Panc1 (cell line): ENCODE measurements at regions not wholly inside any gene's neighbourhood (a gene's known extent, or its start where the extent isn't known, plus 50 kb on each side); places are given as distances from the start of the nearest gene placed in this dataset.

Source experiments
- ATAC-seq: fragments of 200-7000 bp; cut with Tn5 transposase; 2 replicates; pipeline ENCODE4 v1.9.1; 2020; ENCODE audit warnings: mild to moderate bottlenecking, moderate library complexity
- BruUV-seq: library from RNA; stranded (reverse); fragments of 400-500 nt; replicated peaks from 2 replicates; lab custom pipeline; 2021; lab: Mats Ljungman, UMichigan
- CTCF ChIA-PET: fragments of 300-600 bp; sonication (Branson Sonifier 250); formaldehyde crosslinking; loops from one replicate; lab custom pipeline; 2022; ENCODE audit warnings: antibody characterized with exemption; lab: Charles Lee
- POLR2A ChIA-PET: fragments of 300-600 bp; sonication (Branson Sonifier 250); formaldehyde crosslinking; loops from one replicate; lab custom pipeline; 2022; ENCODE audit warnings: antibody characterized with exemption; lab: Charles Lee
- DNase-seq: peaks from one replicate; pipeline ENCODE4 v3.0.0-alpha.2; 2010; ENCODE audit warnings: low read depth, low spot score
- H3K27ac ChIP-seq: 2 replicates; pipeline ENCODE4 v1.5.1; 2011; ENCODE audit warnings: mild to moderate bottlenecking, low read length, inconsistent platforms
- H3K27me3 ChIP-seq: fragments of 200-500 bp; sonication (Bioruptor generic); 2 replicates; pipeline ENCODE4 v1.6.0; 2014; ENCODE audit warnings: low read length, inconsistent platforms; ENCODE audit not compliant: control insufficient read depth, insufficient read depth
- H3K36me3 ChIP-seq: fragments of 200-500 bp; sonication (Bioruptor generic); 2 replicates; pipeline ENCODE4 v1.5.1; 2014; ENCODE audit warnings: inconsistent platforms, mild to moderate bottlenecking, low read length, moderate library complexity; ENCODE audit not compliant: control insufficient read depth, insufficient read depth
- H3K4me1 ChIP-seq: 2 replicates; pipeline ENCODE4 v1.5.1; 2011; ENCODE audit warnings: inconsistent platforms, mild to moderate bottlenecking, low read length, moderate library complexity; ENCODE audit not compliant: control insufficient read depth, insufficient read depth
- H3K4me3 ChIP-seq, 2 experiments: 2 replicates each; pipeline ENCODE4 v1.5.1; 2011 to 2012; ENCODE audit warnings: low read depth in 2 of 2, low read length in 2 of 2, mild to moderate bottlenecking in 2 of 2, inconsistent platforms in 1 of 2, moderate library complexity in 1 of 2
- H3K9me3 ChIP-seq: fragments of 200-500 bp; sonication (Bioruptor generic); 2 replicates; pipeline ENCODE4 v1.5.1; 2014; ENCODE audit warnings: low read depth, mild to moderate bottlenecking, inconsistent platforms, low read length, moderate library complexity; ENCODE audit not compliant: control insufficient read depth, insufficient read depth
- POLR2AphosphoS5 ChIP-seq: IDR thresholded peaks from 2 replicates; pipeline ENCODE4 v1.6.1; 2012; ENCODE audit warnings: mild to moderate bottlenecking, low read depth, low read length, moderate library complexity
- REST ChIP-seq, 2 experiments: IDR thresholded peaks; 2 replicates each; pipeline ENCODE4 v1.6.1; 2011 to 2012; ENCODE audit warnings: low read depth in 2 of 2, control low read depth in 1 of 2, low read length in 1 of 2, mild to moderate bottlenecking in 1 of 2, moderate library complexity in 1 of 2; ENCODE audit not compliant: insufficient read depth in 1 of 2
- SIN3A ChIP-seq: IDR thresholded peaks from 2 replicates; pipeline ENCODE4 v1.6.1; 2012; ENCODE audit warnings: low read depth, mild to moderate bottlenecking, low read length, moderate library complexity, borderline replicate concordance; ENCODE audit not compliant: insufficient read depth
- TCF7L2 ChIP-seq: IDR thresholded peaks from 2 replicates; pipeline ENCODE4 v1.6.1; 2011; ENCODE audit warnings: mild to moderate bottlenecking, low read depth, low read length, inconsistent platforms
- in situ Hi-C: cut with HindIII; loops from 2 replicates; pipeline ENCODE4 v1.10.0; 2016; ENCODE audit warnings: low sequenced_read_pairs, low pct_unique_long_range_greater_than_20kb
- intact Hi-C: fragments of 100-400 bp; cut with micrococcal nuclease; formaldehyde crosslinking; loops from one replicate; pipeline ENCODE4 v1.10.0; 2022; ENCODE audit not compliant: unreplicated experiment
- TF ChIP-seq, protein P1 (sequence below): fragments of 450-650 bp; IDR thresholded peaks from 2 replicates; pipeline ENCODE4 v1.5.1; 2017; ENCODE audit warnings: mild to moderate bottlenecking

DNA sequence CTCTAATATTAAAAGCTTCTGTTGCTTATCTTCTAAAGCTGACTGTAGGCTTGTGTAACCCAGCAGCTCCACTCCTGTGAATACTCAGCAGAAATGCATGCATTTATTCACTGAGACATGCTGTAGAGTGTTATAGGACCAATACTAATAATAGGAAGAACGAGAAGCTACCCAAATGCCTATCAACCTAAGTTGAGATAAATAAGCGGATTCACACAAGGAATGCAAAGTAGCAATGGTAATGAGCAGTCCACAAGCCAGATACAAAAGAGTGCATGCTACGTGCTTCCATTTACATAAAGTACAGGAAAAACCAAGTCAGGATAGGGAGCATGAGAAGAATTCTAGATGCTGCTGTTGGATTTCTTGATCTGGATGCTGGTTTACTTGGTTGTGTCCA, 155.9 kb downstream of the AASDH start:
- TF ChIP-seq POLR2AphosphoS5: no peak
- no peak for TF ChIP-seq TCF7L2
- TF ChIP-seq REST (IDR thresholded peaks at IDR 0.05; ENCODE audit: insufficient read depth in 1 of 2, low read depth in 2 of 2, low read length in 1 of 2): no peak
- TF ChIP-seq SIN3A: no peak
- TF ChIP-seq, protein P1, sequence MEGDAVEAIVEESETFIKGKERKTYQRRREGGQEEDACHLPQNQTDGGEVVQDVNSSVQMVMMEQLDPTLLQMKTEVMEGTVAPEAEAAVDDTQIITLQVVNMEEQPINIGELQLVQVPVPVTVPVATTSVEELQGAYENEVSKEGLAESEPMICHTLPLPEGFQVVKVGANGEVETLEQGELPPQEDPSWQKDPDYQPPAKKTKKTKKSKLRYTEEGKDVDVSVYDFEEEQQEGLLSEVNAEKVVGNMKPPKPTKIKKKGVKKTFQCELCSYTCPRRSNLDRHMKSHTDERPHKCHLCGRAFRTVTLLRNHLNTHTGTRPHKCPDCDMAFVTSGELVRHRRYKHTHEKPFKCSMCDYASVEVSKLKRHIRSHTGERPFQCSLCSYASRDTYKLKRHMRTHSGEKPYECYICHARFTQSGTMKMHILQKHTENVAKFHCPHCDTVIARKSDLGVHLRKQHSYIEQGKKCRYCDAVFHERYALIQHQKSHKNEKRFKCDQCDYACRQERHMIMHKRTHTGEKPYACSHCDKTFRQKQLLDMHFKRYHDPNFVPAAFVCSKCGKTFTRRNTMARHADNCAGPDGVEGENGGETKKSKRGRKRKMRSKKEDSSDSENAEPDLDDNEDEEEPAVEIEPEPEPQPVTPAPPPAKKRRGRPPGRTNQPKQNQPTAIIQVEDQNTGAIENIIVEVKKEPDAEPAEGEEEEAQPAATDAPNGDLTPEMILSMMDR: no peak
- Histone ChIP-seq H3K4me3 (no peak overlapping the region), H3K9me3 (no peaks in the 10 kb centered on the region), H3K4me1 (no peaks in the 10 kb centered on the region), H3K27ac (no peak overlapping the region), H3K36me3 (no peaks in the 10 kb centered on the region), H3K27me3 (no peaks in the 10 kb centered on the region)
- no peak for ATAC-seq
- no TSS peak for BruUV-seq
- ChIA-PET POLR2A (no interaction called here), CTCF (no interaction called here)
- DNase-seq: no peak
- in situ Hi-C loops: no loop called here
- intact Hi-C loops: no loop called here

DNA sequence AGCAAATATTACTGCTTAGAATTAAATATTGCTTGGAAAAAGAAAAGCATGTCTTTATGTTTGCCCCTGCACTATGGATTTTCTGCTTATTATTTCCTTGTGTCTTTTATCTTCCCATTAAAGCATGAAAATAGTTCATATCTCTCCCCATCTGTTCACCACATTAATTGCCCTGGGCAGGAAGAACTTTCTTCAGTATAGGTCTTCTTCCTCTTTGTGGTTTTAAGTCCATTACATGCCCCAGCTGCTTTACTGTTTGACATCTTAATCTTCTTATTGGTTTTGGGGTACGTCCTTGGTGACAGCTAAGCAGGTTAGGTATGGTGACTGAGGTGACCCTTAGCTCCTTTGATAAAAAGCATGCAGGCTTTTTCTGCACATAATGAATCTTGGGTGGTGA, 157.3 kb downstream of the AASDH start:
- CTCF ChIA-PET: no interaction called here

More for the DNA sequence above, 157.3 kb downstream of the AASDH start:
- ATAC-seq (no peak), DNase-seq (no peak)
- Histone ChIP-seq H3K4me3 (no peak overlapping the region), H3K9me3 (no peaks in the 10 kb centered on the region), H3K27ac (no peak overlapping the region), H3K27me3 (no peaks in the 10 kb centered on the region), H3K4me1 (no peaks in the 10 kb centered on the region), H3K36me3 (no peaks in the 10 kb centered on the region)
- no peak for TF ChIP-seq SIN3A
- no peak for TF ChIP-seq TCF7L2
- TF ChIP-seq REST (IDR thresholded peaks at IDR 0.05; ENCODE audit: insufficient read depth in 1 of 2, low read depth in 2 of 2, low read length in 1 of 2): no peak
- TF ChIP-seq POLR2AphosphoS5: no peak
- TF ChIP-seq, protein P1: no peak
- no TSS peak for BruUV-seq
- intact Hi-C loops (no loop called here), in situ Hi-C loops (no loop called here)
- POLR2A ChIA-PET: no interaction called here
